Uterus (tissue), 2 donors: ENCODE measurements at regions not wholly inside any gene's neighbourhood (a gene's known extent, or its start where the extent isn't known, plus 50 kb on each side); places are given as distances from the start of the nearest gene placed in this dataset.

Experiments
- POLR2A ChIP-seq, 2 donors: fragments of 450-650 bp; IDR thresholded peaks; one replicate each; pipeline ENCODE4 v1.6.1; 2016; ENCODE audit warnings: antibody characterized with exemption in 2 of 2, mild to moderate bottlenecking in 1 of 2, moderate library complexity in 1 of 2
- TF ChIP-seq, protein P1 (sequence below), 4 experiments: fragments of 200-600 bp in 2 of 4; fragments of 450-650 bp in 2 of 4; sonication (generic) in 2 of 4; IDR thresholded peaks; one replicate each; pipeline ENCODE4 v1.5.1; 2016 to 2019; ENCODE audit warnings: antibody characterized with exemption in 4 of 4, mild to moderate bottlenecking in 2 of 4, moderate library complexity in 1 of 4

GRCh38 chr2:236819275-236820002 lies 249.8 kb downstream of the ACKR3 start:
- TF ChIP-seq, protein P1, sequence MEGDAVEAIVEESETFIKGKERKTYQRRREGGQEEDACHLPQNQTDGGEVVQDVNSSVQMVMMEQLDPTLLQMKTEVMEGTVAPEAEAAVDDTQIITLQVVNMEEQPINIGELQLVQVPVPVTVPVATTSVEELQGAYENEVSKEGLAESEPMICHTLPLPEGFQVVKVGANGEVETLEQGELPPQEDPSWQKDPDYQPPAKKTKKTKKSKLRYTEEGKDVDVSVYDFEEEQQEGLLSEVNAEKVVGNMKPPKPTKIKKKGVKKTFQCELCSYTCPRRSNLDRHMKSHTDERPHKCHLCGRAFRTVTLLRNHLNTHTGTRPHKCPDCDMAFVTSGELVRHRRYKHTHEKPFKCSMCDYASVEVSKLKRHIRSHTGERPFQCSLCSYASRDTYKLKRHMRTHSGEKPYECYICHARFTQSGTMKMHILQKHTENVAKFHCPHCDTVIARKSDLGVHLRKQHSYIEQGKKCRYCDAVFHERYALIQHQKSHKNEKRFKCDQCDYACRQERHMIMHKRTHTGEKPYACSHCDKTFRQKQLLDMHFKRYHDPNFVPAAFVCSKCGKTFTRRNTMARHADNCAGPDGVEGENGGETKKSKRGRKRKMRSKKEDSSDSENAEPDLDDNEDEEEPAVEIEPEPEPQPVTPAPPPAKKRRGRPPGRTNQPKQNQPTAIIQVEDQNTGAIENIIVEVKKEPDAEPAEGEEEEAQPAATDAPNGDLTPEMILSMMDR (IDR thresholded peaks at IDR 0.05): no peak
- TF ChIP-seq POLR2A (IDR thresholded peaks at IDR 0.05): no peak
